Ishikawa (cell line): ENCODE measurements at regions not wholly inside any gene's neighbourhood (a gene's known extent, or its start where the extent isn't known, plus 50 kb on each side); places are given as distances from the start of the nearest gene placed in this dataset.

Experiments used
- CEBPB ChIP-seq: IDR thresholded peaks from 2 replicates; pipeline ENCODE4 v1.6.1; 2012
- CREB1 ChIP-seq: IDR thresholded peaks from 2 replicates; pipeline ENCODE4 v1.6.1; 2012; ENCODE audit warnings: low read depth
- EGR1 ChIP-seq: IDR thresholded peaks from 2 replicates; pipeline ENCODE4 v1.6.1; 2012
- EP300 ChIP-seq: IDR thresholded peaks from 2 replicates; pipeline ENCODE4 v1.6.1; 2012; ENCODE audit warnings: borderline replicate concordance
- FOXM1 ChIP-seq: IDR thresholded peaks from 2 replicates; pipeline ENCODE4 v1.6.1; 2012; ENCODE audit warnings: low read depth, borderline replicate concordance
- MAX ChIP-seq: IDR thresholded peaks from 2 replicates; pipeline ENCODE4 v1.6.1; 2012
- NFIC ChIP-seq: IDR thresholded peaks from 2 replicates; pipeline ENCODE4 v1.6.1; 2012
- RAD21 ChIP-seq: IDR thresholded peaks from 2 replicates; pipeline ENCODE4 v1.6.1; 2012; ENCODE audit warnings: low read depth
- REST ChIP-seq: IDR thresholded peaks from 2 replicates; pipeline ENCODE4 v1.6.1; 2012; ENCODE audit warnings: low read depth, mild to moderate bottlenecking
- TAF1 ChIP-seq: IDR thresholded peaks from 2 replicates; pipeline ENCODE4 v1.6.1; 2012; ENCODE audit warnings: low read depth, mild to moderate bottlenecking
- TCF12 ChIP-seq: IDR thresholded peaks from 2 replicates; pipeline ENCODE4 v1.6.1; 2012; ENCODE audit warnings: low read depth
- TEAD4 ChIP-seq: IDR thresholded peaks from 2 replicates; pipeline ENCODE4 v1.6.1; 2012
- USF1 ChIP-seq: IDR thresholded peaks from 2 replicates; pipeline ENCODE4 v1.6.1; 2012
- YY1 ChIP-seq: IDR thresholded peaks from 2 replicates; pipeline ENCODE4 v1.6.1; 2012; ENCODE audit warnings: low read depth
- ZBTB7A ChIP-seq: IDR thresholded peaks from 2 replicates; pipeline ENCODE4 v1.6.1; 2012; ENCODE audit warnings: low read depth

GRCh38 chr3:6680119-6680806 is 180.7 kb upstream of the GRM7 start:
- TF ChIP-seq TAF1 (no peak), FOXM1 (no peak), CREB1 (no peak), ZBTB7A (no peak), NFIC (no peak), TEAD4 (no peak), TCF12 (no peak), YY1 (no peak), USF1 (no peak), MAX (no peak), EP300 (no peak), RAD21 (no peak)

GRCh38 chr3:6697285-6697684 is 163.6 kb upstream of the GRM7 start:
- TF ChIP-seq EP300 (no peak), FOXM1 (no peak), REST (no peak), CEBPB (no peak), TEAD4 (no peak), ZBTB7A (no peak), CREB1 (no peak), MAX (no peak), EGR1 (no peak), NFIC (no peak), YY1 (no peak)

- TF ChIP-seq NFIC (no peak), TCF12 (no peak), YY1 (no peak)
Measured at GRCh38 chr3:6697722-6698121, 163.2 kb upstream of the GRM7 start.

GRCh38 chr3:6706777-6707176 is 154.1 kb upstream of the GRM7 start:
- TF ChIP-seq USF1 (no peak), CREB1 (no peak), EGR1 (no peak), FOXM1 (no peak), ZBTB7A (no peak), TEAD4 (no peak), CEBPB (no peak), TAF1 (no peak), NFIC (no peak), TCF12 (no peak), YY1 (no peak), EP300 (no peak), REST (no peak), MAX (no peak)

- TF ChIP-seq NFIC (no peak), CEBPB (no peak), ZBTB7A (no peak), YY1 (no peak), USF1 (no peak), EGR1 (no peak), TCF12 (no peak)
Measured at GRCh38 chr3:6709178-6709577, 151.7 kb upstream of the GRM7 start.

- no peak for TF ChIP-seq NFIC
- no peak for TF ChIP-seq USF1
- no peak for TF ChIP-seq MAX
- TF ChIP-seq CREB1, result no peak
- TF ChIP-seq CEBPB, result no peak
- TF ChIP-seq YY1, result no peak
- no peak for TF ChIP-seq RAD21
- no peak for TF ChIP-seq TAF1
- no peak for TF ChIP-seq FOXM1
- TF ChIP-seq TCF12, result no peak
- no peak for TF ChIP-seq ZBTB7A
- no peak for TF ChIP-seq EGR1
- TF ChIP-seq EP300, result no peak
Measured at GRCh38 chr3:6714962-6715361, 146.0 kb upstream of the GRM7 start.
